GM10248 (cell line): ENCODE measurements at regions not wholly inside any gene's neighbourhood (a gene's known extent, or its start where the extent isn't known, plus 50 kb on each side); places are given as distances from the start of the nearest gene placed in this dataset.
"Not testable (repeated sequence)": the region's sequence is repeated elsewhere in the genome, so short reads cannot be mapped to it uniquely, and the experiment has no call there.

ENCODE experiments used
- CTCF ChIA-PET: fragments of 300-600 bp; sonication (Branson Sonifier 250); formaldehyde crosslinking; extraction: SDS; loops from one replicate; lab custom pipeline; 2021; ENCODE audit warnings: antibody characterized with exemption; lab: Yijun Ruan, JAX
- POLR2A ChIA-PET: fragments of 350-650 bp; sonication (Branson Sonifier 250); formaldehyde crosslinking; extraction: SDS; loops from one replicate; lab custom pipeline; 2020; ENCODE audit warnings: antibody characterized with exemption; lab: Yijun Ruan, JAX
- DNase-seq: peaks from one replicate; pipeline ENCODE4 v3.0.0; 2012; ENCODE audit errors: extremely low spot score
- CTCF ChIP-seq: IDR thresholded peaks from 2 replicates; pipeline ENCODE4 v1.5.1; 2012; ENCODE audit warnings: mild to moderate bottlenecking, low read depth; ENCODE audit errors: extremely low read depth, missing control alignments, control extremely low read depth

GRCh38 chr2:215791481-215791937 lies 221.8 kb downstream of the MREG start:
- TF ChIP-seq CTCF, result no peak
- POLR2A ChIA-PET, result no interaction called here
- CTCF ChIA-PET, result interaction anchor here (0.7 to 2.1 kb wide), 4 partner anchors 9 to 17 kb away, joined by 5 to 11 read pairs (median 6); no protein-coding TSS in a partner anchor
- no peak for DNase-seq

GRCh38 chr2:215790523-215791421 lies 222.6 kb downstream of the MREG start:
- DNase-seq, result no peak
- no peak for TF ChIP-seq CTCF
- ChIA-PET POLR2A (interaction anchor here (0.6 kb wide), 1 partner anchor 15 kb away, joined by 4 read pairs; no protein-coding TSS in a partner anchor), CTCF (interaction anchor here (0.7 to 2.1 kb wide), 4 partner anchors 10 to 16 kb away, joined by 4 to 11 read pairs (median 6); no protein-coding TSS in a partner anchor)

- POLR2A ChIA-PET, result no interaction called here
- DNase-seq, result no peak
- CTCF ChIA-PET, result no interaction called here
- no peak for TF ChIP-seq CTCF
These were observed 225.7 kb downstream of the MREG start for GRCh38 chr2:215787565-215788178.

GRCh38 chr2:215787025-215787424 lies 226.3 kb downstream of the MREG start:
- POLR2A ChIA-PET, result no interaction called here

GRCh38 chr2:215784371-215784783 lies 229.0 kb downstream of the MREG start:
- no peak for DNase-seq
- TF ChIP-seq CTCF, result no peak
- CTCF ChIA-PET, result interaction anchor here (1.8 to 2.8 kb wide), 2 partner anchors 10 to 18 kb away, joined by 4 to 8 read pairs; no protein-coding TSS in a partner anchor
- POLR2A ChIA-PET, result no interaction called here

More at GRCh38 chr2:215787025-215787424, 226.3 kb downstream of the MREG start:
- no peak for TF ChIP-seq CTCF
- no peak for DNase-seq
- CTCF ChIA-PET, result interaction anchor here (0.9 to 1.5 kb wide), 3 partner anchors 7 to 25 kb away, joined by 3 to 6 read pairs (median 3); no protein-coding TSS in a partner anchor

GRCh38 chr2:215783640-215784039 lies 229.7 kb downstream of the MREG start:
- CTCF ChIA-PET, result interaction anchor here (1.3 to 1.8 kb wide), 2 partner anchors 8 to 9 kb away, joined by 4 to 5 read pairs; no protein-coding TSS in a partner anchor
- DNase-seq, POLR2A ChIA-PET: not testable (repeated sequence)
